Fibroblast of skin of left quadriceps (primary cell): ENCODE measurements at regions not wholly inside any gene's neighbourhood (a gene's known extent, or its start where the extent isn't known, plus 50 kb on each side); places are given as distances from the start of the nearest gene placed in this dataset.

Source experiments
- DNase-seq, 2 experiments: peaks; one replicate each; pipeline ENCODE4 v3.0.0-alpha.2; 2013; ENCODE audit warnings: low read depth in 2 of 2

DNA sequence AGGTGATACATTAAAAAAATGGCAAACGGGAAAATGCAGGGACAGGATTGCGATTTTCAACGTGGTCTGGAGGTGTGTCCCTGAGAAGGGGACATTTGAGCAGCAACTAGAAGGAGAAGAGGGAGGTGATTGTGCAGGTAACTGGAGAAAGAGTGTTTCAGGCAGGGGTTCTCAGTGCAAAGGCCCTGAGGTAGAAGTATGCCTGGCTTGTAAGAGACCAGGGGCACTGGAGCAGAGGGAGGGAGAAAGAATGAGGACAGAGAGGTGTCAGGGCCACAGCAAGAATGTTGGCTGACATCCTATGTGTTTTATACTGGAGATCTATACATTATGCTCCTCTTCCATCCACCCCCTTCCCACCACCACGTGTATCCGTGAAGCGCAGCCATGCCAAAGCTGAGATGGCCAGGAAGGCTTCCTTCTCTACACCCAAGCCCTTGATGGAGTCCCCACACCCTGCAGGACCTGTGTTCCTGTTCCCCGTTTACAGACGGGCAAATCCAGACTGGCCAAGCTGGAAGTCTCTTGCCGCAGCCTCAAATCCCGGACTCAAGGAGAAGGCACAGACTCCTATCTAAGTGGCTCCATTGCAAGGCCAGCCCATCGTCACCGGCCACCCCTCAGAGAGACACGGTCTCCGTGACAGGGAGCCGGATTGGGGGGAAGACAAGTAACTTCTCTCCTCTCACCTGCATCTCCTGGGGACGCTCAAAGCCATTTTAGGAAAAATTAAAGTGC is 416.1 kb downstream of the MN1 start:
- DNase-seq: no peak

DNA sequence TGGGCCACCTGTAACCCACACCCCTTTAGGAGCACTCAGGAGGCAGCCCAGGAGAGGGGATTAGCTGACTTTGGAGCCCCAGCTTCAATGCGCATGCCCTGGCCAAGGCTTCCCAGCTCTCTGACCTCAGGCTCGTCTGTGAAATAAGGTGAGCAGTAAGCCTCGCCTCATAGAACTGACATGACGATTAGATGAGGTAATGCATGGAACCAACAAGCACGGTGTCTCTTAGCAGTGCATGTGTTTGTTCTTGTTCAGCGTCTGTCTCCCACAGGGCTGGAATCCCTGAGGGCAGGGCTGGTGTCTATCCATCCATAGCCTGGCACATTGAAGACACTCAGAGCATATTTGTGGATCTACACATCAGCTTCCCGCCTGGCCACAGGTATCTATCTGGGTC is 415.4 kb downstream of the MN1 start:
- no peak for DNase-seq

DNA sequence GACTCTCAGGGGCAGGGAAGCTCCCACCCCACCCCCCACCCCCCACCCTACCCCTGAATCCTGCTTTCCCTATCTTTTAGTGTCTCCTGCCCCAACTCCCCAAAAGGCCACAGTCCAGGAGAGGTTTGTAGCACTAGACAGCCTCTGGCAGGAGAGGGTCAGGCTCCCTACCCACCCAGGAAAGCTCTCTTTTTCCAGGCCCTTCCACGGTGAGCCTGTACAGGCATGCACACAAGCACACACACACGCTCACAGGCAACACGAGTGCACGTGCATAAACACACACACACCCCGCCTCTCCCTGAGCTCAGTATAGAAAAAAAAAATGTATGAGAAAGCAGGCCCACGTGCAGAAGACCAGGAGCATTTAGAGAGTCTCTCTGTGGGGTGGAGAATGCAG is 414.0 kb downstream of the MN1 start:
- no peak for DNase-seq

DNA sequence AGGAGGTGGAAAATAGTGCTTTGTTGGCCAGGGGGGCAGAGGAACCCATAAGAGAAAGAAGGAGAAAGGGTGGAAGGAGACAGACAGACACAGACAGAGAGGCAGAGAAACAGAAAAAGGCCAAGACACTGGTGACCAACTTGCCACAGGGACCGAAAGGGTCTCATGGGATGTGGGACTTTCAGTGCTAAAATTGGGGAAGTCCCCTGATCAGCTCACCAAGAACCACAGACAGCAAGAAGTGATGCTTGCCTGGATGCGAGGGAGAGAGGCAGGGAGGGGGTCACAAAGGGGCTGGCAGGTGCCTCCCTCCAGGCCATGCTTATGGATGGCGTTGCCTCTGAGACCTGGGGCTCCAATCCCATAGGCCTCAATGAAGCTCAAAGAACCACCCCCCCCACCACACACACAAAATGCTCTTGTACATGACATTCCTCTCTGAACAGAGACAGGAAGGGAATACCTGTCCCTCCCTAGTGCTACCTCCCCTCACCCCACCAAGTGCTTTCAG is 413.4 kb downstream of the MN1 start:
- no peak for DNase-seq

DNA sequence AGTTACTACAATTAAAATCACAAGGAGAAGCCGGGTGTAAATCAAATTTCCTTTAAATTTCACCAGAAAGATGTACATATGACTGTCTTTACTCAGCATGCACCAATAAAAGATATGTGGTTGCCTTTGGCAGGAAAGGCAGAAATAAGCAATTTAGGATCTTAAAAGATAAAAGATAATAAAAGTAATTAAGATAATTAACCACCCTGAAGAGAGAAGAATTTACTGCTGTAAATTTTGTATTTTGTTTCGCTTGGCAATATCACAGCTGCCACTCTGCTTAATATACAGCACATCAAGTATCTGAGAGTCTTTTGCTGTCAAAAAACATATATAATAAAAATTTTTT is 411.9 kb downstream of the MN1 start:
- no peak for DNase-seq

DNA sequence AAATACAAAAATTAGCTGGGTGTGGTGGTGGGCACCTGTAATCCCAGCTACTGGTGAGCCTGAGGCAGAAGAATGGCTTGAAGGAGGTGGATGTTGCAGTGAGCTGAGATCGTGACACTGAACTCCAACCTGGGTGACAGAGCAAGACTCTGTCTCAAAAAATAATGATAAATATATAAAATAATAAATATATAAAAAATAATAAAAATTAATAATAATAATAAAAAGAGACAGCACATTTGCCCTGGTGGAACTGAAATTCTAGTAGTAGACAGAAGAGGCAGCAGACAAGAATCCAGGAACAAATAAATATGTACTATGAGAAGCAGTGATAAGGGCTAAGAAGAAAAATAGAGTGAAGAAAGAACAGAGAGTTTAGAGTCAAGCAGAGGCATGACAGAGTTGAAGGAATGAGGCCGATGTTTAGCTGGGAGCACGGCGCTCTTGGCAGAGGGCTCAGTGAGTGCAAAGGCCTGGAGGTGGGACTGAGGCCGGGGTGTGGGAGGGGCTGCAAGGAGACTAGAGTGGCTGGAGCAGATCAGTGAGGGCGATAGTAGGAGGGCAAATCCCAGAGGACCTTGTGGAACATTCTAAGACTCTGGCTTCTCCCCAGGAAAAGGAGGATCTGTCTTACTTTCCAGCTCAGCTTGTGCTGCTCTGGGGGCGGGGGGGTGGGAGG is 410.3 kb downstream of the MN1 start:
- DNase-seq: no peak

DNA sequence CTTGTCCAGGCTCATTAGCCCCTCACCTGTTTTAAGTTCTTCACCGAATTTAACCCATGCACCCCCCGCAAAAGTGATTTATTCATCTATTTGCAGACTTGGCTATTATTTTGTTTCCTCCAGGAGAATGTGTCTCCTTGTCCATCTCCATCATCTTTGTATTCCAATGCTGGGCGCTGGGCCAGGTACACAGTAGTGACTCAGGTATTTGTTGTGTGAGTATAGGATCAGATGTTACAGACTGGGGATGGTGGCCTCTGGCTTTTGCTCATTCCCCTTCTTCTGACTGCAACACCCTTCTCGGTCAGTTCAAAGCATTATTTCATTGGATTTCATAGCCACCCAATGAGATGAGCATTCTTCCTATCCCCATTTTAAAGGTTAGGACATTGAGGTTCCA is 408.2 kb downstream of the MN1 start:
- DNase-seq: no peak

DNA sequence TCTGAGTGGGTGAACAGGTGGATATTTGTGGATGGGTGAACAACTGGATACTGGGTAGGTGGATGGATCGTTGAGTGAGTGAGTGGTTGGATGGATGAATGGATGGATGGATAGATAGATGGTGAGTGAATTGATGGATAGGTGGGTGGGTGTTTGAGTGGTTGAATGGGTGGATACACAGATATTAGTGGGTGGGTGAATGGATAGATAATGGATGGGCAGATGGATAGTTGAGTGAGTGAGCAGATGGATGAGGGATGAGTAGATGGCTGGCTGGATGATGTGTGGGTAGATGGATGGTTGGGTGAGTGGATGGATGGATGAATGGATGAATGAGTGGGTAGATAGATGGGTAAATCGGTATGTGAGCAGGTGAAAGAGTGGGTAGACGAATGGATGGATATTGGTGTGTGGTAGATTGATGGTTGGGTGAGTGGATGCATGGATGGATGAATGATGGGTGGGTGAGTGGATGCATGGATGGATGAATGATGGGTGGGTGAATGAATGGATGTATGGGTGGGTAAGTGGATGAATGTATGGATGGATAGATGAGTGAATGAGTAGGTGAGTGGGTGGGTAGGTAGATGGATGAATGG is 406.7 kb downstream of the MN1 start:
- no peak for DNase-seq

DNA sequence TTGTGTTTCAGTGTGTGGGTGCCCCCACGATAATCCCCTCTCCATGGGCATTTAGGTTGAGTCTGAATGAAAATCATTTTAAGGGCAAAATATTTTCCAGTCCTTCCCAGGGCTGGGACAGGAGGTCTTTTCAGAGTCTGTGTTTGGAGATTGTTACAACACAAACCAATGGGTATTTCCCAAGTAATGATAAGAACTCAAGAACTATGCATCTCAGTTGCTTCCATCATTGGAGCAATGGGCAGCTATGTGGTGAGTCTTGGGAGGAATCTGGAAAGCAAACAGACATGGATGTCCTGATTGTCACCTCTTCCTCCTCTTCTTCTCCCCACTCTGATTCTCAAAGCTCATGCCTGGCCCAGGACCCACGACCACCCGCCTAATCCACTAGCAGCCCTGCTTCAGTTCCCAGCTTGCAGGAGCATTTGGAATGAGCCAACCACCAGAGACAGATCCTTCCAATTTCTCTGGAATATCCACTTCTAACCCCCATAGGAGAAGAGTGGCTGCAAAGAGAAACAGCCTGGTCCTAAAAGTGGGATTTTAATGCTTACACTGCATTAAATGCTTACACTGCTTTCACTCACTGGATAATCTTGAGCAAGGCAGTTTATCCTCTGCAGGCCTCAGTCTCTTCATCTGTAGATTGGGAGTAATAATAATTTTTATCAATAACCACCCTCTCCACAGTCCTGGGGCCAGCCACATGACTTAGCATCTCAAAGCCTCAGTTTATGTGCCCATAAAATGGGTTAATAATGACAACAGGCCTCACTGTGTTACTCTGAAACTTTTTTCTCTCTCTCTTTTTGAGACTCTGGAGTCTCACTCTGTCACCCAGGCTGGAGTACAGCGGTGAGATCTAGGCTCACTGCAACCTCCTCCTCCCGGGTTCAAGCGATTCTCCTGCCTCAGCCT is 404.3 kb downstream of the MN1 start:
- DNase-seq: no peak

DNA sequence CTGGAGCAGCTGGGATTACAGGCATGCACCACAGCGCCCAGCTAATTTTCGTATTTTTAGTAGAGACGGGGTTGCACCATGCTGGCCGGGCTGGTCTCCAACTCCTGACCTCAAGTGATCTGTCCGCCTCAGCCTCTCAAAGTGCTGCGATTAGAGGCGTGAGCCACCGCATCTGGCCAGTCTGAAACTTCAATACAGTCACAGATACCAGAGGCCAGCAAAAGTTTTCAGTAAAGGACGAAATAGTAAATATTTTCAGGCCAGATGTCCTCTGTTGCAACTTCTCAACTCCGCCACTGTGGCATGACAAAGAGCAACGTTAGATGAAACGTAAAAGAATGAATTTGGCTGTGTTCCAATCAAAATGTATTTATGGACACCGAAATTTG is 403.6 kb downstream of the MN1 start:
- DNase-seq: no peak

DNA sequence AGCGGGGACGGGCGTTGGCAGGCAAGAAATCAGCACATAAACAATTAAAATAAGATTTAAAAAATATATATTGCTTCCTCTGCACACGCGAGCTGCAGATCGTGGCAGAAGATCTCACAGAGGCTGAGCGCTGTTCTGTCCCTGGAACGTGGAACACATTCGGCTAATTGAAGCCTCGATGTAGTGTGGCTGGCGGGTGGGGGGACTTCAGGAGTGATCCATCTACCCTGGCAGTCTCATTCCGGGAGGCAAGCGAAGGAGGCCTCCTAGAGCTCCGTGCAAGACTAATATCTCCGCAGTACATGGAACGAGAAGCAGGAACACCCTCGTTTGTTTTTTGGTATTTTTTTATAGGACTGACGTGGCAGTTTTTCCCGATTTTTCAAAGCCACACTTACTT is 402.4 kb downstream of the MN1 start:
- no peak for DNase-seq

DNA sequence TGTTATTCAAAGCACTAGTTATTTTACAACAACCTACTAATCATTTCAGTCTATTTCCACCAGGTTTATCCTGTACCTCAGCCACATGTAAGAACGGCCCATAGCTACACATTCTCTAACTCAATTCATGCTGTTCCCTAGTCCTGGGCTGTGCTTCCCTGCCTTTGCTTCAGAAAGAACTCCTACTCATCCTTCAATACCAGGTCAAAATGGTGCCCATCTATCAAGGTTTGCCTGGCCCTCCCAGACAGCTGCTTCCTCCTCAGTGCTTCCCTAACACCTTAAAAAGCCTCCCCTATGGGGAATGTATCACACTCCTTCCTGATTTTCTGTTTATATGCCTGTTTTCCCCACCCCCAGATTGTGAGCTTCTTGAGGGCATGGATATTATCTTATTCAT is 400.7 kb downstream of the MN1 start:
- no peak for DNase-seq

DNA sequence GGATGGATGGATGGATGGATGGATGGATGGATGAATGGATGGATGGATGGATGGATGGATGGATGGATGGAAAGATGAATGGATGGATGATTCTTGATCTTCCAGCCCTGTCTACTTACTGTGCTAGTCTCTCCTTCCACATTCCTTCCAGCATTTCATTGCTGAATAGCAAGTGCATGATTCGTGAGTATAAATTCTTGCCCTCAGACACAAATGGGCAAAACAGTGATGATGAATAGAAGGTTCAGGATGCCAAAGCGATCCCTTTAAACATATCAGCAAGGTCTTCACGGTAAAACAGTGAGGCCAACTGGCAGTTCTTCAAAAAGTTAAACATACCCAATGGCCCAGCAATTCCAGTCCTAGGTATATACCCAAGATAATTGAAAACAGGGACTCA is 400.2 kb downstream of the MN1 start:
- peak in 1 of 2 experiments; percentile 37 for DNase-seq

DNA sequence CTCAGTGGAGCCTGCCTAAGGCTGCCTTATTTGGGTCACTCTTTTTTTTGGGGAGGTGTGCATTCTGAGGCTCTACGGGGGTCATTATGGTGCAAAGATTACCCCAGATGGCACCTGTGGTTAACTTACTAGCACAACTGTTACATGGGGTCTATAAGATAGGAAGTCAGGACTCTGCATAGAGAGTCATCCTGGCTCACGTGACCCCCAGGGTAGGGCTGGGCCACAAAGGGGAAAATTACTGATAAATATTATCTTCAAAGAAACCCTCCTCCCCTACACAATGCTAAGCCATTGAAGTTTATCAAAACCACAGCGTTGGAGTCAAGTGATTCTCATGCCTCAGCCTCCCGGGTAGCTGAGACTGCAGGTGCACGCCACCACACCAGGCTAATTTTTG is 397.1 kb downstream of the MN1 start:
- no peak for DNase-seq

DNA sequence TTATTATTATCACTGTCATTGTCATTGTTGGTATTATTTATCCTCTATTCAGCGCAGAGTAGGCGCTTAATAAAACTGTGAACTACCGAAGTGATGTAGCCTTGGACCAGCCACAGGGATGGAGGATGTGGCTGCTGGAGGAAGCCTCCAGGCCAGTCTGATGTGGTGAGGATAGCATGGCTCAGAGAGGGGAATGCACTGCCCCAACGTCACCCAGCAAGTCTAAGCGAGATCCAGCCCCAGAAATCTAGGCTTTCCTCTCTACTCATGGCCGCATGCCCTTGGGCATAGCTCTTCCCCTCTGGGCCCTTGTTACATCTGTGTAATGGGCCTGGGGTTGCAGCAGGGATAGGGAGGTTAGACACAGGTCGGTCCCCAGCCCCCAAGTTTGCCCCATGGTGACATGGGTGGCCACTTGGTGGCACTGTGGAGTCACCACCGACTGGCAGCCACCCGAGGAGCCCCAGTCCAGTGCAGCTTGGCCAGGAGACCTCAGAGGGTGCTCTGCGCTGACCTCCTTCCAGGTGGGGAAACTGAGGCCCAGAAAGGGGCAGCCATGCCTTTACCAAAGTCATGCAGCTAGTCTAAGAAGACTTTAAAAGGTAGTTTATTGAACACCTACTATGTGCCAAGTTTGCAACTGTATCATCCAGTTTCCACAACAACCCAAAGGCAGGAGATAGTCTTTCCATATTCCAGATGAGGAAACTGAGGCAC is 395.7 kb downstream of the MN1 start:
- no peak for DNase-seq

DNA sequence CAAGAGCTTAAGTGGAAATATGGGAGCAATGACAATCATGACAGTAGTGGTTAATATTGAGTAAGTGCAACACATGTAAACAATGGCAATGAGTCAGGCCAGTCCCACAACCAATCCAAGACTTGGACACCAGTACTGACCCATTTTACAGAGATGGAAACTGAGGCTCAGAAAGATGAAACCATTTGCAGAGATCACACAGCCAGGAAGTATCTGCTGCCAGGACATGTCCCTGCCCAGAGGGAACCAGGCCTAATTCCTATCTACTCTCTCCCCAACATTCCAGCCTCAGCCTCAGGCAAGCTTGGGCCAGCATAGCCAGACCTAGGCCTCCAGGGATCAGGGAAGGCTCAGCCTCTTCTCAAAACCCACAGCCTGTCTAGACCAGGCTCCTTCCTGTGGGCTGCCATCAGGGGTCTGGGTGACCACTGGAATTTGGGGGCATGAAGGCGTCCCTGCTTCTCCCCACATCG is 395.1 kb downstream of the MN1 start:
- DNase-seq: no peak

DNA sequence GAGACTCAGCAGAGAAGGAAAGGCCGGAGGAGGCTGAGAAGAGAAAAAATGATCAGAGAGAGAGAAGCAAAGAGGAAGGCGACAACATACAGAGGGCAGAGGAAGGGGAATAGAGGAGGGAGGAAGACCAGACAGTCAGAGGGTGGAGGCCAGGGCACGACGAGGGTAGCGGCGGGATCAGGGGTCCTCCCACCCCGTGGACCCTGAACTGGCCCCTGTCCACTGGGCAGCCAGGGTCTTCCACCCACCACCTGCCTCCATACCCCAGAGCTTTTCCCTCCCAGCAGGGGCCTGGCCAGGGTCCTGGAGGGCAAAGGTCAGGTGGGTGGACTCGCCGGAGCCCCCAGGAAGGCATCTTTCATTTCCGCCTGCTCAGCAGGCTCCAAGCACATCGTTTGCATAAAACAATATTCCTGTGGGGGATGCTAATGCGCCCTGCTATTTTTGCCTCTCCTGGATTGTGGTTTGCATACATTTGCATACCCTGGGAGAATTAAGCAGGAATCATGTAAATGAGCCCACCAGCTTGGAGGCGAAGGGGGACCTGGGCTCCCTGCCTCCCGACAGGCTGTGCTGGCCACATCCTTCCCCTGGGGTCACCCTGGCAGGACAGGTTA is 394.1 kb downstream of the MN1 start:
- DNase-seq: no peak

DNA sequence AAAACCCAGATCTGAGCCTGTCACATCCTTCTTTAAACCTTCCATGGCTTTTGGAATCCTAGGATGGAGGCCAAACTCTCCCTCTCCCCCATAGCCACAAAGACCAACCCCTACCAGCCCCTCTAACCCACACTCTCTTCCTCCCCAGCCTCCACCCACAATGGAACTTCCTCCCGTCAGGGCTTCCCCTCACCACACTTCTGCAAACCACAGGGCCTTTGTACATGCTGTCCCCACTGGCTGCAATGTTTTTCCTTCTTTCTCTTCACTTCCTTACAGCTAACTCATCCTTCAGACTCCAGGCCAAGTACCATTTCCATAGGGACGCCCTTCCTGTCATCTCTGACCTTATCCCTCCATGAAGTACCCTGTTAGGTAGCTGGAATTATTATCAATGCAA is 393.5 kb downstream of the MN1 start:
- DNase-seq: no peak

DNA sequence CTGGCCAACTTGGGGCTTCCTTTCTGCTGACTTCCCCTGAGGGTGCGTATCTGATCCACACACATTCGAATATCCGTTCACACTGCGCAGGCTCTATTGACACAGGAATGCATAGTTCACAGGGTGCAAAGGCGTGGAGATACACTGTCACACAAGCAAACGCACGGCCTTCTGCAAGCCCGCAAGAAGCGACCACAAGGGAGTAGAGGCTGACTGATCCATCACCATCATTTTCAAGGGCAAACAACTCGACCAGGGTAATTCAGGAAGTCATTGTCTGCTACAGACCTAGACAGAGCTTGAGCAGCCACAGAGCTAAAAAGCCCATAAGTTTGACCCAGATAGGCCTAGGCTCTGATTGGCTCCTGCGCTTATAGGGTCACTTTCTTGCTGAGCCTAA is 392.3 kb downstream of the MN1 start:
- DNase-seq: no peak

DNA sequence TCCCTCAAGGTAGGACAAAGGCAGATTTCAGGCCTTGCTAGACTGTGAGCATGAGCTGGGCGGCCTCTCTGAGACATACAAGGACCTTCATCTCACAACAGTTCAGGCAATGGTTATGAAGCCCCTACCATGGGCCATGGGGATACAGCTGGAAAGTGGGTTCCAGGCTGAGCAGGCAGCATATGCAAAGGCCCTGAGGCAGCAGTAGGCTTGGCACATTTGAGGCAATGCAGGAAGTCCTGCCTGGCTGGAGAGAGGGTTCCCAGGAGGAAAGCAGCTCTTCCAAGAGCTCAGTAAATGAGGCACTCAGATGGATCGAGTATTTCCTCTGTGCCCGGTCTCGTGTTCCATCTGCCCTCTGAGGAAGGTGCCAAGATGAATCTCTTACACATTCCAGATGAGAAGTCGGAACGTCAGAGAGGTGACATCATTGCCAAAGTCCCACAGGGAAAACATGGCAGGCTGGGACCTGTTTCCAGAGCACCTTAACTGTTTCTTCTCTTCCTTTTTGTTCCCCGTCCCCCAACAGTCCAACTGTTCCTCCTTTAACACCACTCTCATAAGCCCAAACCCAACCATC is 388.6 kb downstream of the MN1 start:
- DNase-seq: no peak

DNA sequence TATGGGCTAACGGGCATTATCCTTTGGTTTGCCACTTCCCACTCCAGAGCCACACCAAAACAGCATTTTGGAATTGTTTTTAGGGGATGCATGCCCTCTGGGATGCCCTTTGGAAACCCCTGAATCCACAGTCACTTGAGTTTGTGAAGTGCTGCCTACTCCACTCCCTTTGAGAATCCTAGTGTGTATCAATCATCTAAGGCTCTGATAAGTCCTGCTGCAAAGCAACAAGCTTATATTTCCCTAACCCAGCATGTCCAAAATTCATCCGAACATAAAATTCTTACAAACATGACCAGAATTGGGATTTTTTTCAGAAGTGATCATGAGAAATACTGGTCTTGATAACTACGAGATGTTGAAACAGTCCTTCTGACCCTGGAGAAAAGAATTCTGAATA is 387.9 kb downstream of the MN1 start:
- no peak for DNase-seq
